OCI-LY3 (cell line): ENCODE measurements at regions not wholly inside any gene's neighbourhood (a gene's known extent, or its start where the extent isn't known, plus 50 kb on each side); places are given as distances from the start of the nearest gene placed in this dataset.

ENCODE experiments used
- H2AFZ ChIP-seq: fragments of 200-600, 300-600 bp; shearing (Covaris generic); 2 replicates; pipeline ENCODE4 v1.6.0; 2014; ENCODE audit warnings: antibody characterized with exemption, low read depth, low read length
- H3K27ac ChIP-seq: fragments of 200-600, 300-600 bp; sonication (generic); 2 replicates; pipeline ENCODE4 v1.5.1; 2014; ENCODE audit warnings: mild to moderate bottlenecking, low read length, moderate library complexity, mixed read lengths
- H3K27me3 ChIP-seq: fragments of 200-600, 300-600 bp; sonication (generic); 2 replicates; pipeline ENCODE4 v1.6.1; 2014; ENCODE audit warnings: low read depth, low read length, mixed read lengths
- H3K36me3 ChIP-seq: fragments of 200-600, 300-600 bp; sonication (generic); replicated peaks from 2 replicates; pipeline ENCODE3; 2014; ENCODE audit warnings: low read depth, low read length, mixed read lengths
- H3K4me1 ChIP-seq: fragments of 300-600, 200-600 bp; sonication (generic); 2 replicates; pipeline ENCODE4 v1.6.1; 2014; ENCODE audit warnings: low read length, mixed read lengths
- H3K4me2 ChIP-seq: fragments of 200-600, 300-600 bp; sonication (generic); 2 replicates; pipeline ENCODE4 v1.6.1; 2014; ENCODE audit warnings: low read length, mixed read lengths
- H3K4me3 ChIP-seq: fragments of 300-600, 200-600 bp; sonication (generic); 2 replicates; pipeline ENCODE4 v1.5.1; 2014; ENCODE audit warnings: antibody characterized with exemption, mild to moderate bottlenecking, low read length, moderate library complexity
- H3K79me2 ChIP-seq: fragments of 300-600, 200-600 bp; shearing (Covaris generic); 2 replicates; pipeline ENCODE4 v1.6.1; 2014; ENCODE audit warnings: mild to moderate bottlenecking, low read length, mixed read lengths
- H3K9ac ChIP-seq: fragments of 300-600, 200-600 bp; shearing (Covaris generic); 2 replicates; pipeline ENCODE4 v1.6.0; 2014; ENCODE audit warnings: mild to moderate bottlenecking, low read length, moderate library complexity
- H3K9me3 ChIP-seq: fragments of 200-600, 300-600 bp; shearing (Covaris generic); 2 replicates; pipeline ENCODE4 v1.6.1; 2014; ENCODE audit warnings: low read length, mixed read lengths; ENCODE audit not compliant: insufficient read depth
- H4K20me1 ChIP-seq: fragments of 200-600, 300-600 bp; sonication (generic); 2 replicates; pipeline ENCODE4 v1.6.1; 2016; ENCODE audit warnings: low read length, mixed read lengths; ENCODE audit not compliant: insufficient read depth
- EZH2phosphoT487 ChIP-seq: fragments of 200-600 bp; shearing (Covaris generic); IDR thresholded peaks from 2 replicates; pipeline ENCODE4 v1.6.1; 2018; ENCODE audit warnings: antibody characterized with exemption, mixed run types, low read depth
- TF ChIP-seq, protein P1 (sequence below): fragments of 200-600, 300-600 bp; sonication (generic); IDR thresholded peaks from 2 replicates; pipeline ENCODE4 v1.5.1; 2014; ENCODE audit warnings: antibody characterized with exemption, low read length, low read depth

- TF ChIP-seq EZH2phosphoT487: no peak
- TF ChIP-seq, protein P1, sequence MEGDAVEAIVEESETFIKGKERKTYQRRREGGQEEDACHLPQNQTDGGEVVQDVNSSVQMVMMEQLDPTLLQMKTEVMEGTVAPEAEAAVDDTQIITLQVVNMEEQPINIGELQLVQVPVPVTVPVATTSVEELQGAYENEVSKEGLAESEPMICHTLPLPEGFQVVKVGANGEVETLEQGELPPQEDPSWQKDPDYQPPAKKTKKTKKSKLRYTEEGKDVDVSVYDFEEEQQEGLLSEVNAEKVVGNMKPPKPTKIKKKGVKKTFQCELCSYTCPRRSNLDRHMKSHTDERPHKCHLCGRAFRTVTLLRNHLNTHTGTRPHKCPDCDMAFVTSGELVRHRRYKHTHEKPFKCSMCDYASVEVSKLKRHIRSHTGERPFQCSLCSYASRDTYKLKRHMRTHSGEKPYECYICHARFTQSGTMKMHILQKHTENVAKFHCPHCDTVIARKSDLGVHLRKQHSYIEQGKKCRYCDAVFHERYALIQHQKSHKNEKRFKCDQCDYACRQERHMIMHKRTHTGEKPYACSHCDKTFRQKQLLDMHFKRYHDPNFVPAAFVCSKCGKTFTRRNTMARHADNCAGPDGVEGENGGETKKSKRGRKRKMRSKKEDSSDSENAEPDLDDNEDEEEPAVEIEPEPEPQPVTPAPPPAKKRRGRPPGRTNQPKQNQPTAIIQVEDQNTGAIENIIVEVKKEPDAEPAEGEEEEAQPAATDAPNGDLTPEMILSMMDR: no peak
- H3K4me1 ChIP-seq: no peaks in the 10 kb centered on the region
- H3K79me2 ChIP-seq: no peaks in the 10 kb centered on the region
- no peaks in the 10 kb centered on the region for H4K20me1 ChIP-seq
- no peak overlapping the region for H3K4me3 ChIP-seq
- H2AFZ ChIP-seq: no peak overlapping the region
- no peak overlapping the region for H3K4me2 ChIP-seq
- H3K27me3 ChIP-seq: no peaks in the 10 kb centered on the region
- no peak overlapping the region for H3K27ac ChIP-seq
- no peaks in the 10 kb centered on the region for H3K36me3 ChIP-seq
- H3K9me3 ChIP-seq: no peaks in the 10 kb centered on the region
- no peak overlapping the region for H3K9ac ChIP-seq
Measured at GRCh38 chr18:38984968-38985367, 1419.4 kb upstream of the CELF4 start.

DNA sequence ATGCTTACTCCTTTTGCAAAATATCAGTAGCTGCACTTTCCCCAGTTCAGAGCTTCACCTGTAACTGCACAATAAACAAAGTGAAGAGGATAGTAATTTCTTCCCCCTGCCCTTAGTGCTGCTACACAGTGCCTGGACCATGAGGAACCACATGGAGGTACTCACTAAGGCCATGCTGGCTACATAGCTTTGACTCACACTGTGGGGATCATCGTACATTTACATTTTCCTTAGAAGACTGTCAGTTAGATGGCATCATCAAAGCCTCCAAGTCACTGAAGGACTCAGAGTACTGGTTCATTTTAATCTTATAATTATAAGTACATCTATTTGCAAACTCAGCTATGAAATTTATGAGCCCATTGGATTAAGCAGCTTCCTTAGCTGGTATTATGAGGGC lies 1416.5 kb upstream of the CELF4 start:
- Histone ChIP-seq H3K4me3 (no peak overlapping the region), H3K27ac (no peak overlapping the region), H3K4me1 (no peaks in the 10 kb centered on the region), H3K27me3 (no peaks in the 10 kb centered on the region), H3K4me2 (no peak overlapping the region), H3K36me3 (no peaks in the 10 kb centered on the region), H3K79me2 (no peaks in the 10 kb centered on the region), H3K9me3 (no peaks in the 10 kb centered on the region), H2AFZ (no peak overlapping the region), H3K9ac (no peak overlapping the region), H4K20me1 (no peaks in the 10 kb centered on the region)
- TF ChIP-seq EZH2phosphoT487: no peak
- TF ChIP-seq, protein P1: no peak

- no peak overlapping the region for H3K27ac ChIP-seq
- no peak overlapping the region for H3K4me2 ChIP-seq
- H3K9me3 ChIP-seq: no peaks in the 10 kb centered on the region
- no peak overlapping the region for H3K4me3 ChIP-seq
- H3K4me1 ChIP-seq: no peaks in the 10 kb centered on the region
- TF ChIP-seq, protein P1: no peak
- TF ChIP-seq EZH2phosphoT487: no peak
- H2AFZ ChIP-seq: peak overlapping the region; percentile 28; the same call in 1 of the 2 replicates
- no peaks in the 10 kb centered on the region for H4K20me1 ChIP-seq
- no peaks in the 10 kb centered on the region for H3K27me3 ChIP-seq
- no peak overlapping the region for H3K9ac ChIP-seq
- no peaks in the 10 kb centered on the region for H3K79me2 ChIP-seq
- no peaks in the 10 kb centered on the region for H3K36me3 ChIP-seq
Measured at GRCh38 chr18:38981389-38981788, 1415.8 kb upstream of the CELF4 start.

- TF ChIP-seq, protein P1: no peak
- Histone ChIP-seq H3K79me2 (no peaks in the 10 kb centered on the region), H3K27ac (no peak overlapping the region), H3K4me1 (no peaks in the 10 kb centered on the region), H3K36me3 (no peaks in the 10 kb centered on the region), H3K9ac (no peak overlapping the region), H3K4me2 (no peak overlapping the region), H3K27me3 (no peaks in the 10 kb centered on the region), H3K4me3 (no peak overlapping the region), H4K20me1 (no peaks in the 10 kb centered on the region), H3K9me3 (no peaks in the 10 kb centered on the region), H2AFZ (no peak overlapping the region)
Measured at GRCh38 chr18:38980420-38980819, 1414.8 kb upstream of the CELF4 start.
